ENCODE measurements at regions not wholly inside any gene's neighbourhood (a gene's known extent, or its start where the extent isn't known, plus 50 kb on each side); places are given as distances from the start of the nearest gene placed in this dataset.

DNA sequence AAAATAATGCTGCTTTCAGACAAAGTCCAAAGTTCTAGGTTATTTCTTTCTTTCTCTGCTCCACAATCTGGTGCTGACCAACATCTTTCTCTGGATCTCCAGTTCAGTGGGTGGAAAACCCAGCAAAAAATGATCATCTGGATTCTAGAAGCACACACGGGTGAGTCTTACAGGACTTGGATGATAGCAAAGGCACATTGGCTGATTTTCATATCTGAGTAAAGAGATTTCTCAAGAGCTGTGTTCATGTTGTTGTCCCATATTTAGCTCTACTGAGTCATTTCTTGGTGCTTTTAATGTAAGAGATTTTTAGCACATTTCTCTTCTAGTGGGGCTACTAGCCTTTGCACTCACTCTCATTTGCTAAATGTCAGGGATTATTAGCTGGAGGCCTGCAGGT, 336.7 kb downstream of the GALC start:
- H3K27ac Mint-ChIP-seq, result no peak overlapping the region
- Histone ChIP-seq H3K36me3 (ENCODE audit: control insufficient read depth, insufficient read depth, low read length) (no peaks in the 10 kb centered on the region), H3K4me3 (ENCODE audit: low read length) (no peak overlapping the region), H3K9me3 (ENCODE audit: control insufficient read depth, low read length) (peaks cover 3% of the 10 kb centered on the region), H3K9ac (ENCODE audit: extremely low read depth, low read length, poor library complexity, severe bottlenecking) (no peak overlapping the region), H3K4me1 (ENCODE audit: control insufficient read depth, insufficient read depth, low read length) (no peaks in the 10 kb centered on the region), H3K27ac (ENCODE audit: low read depth, low read length) (no peak overlapping the region), H3K27me3 (ENCODE audit: control insufficient read depth, insufficient read depth, low read length, poor library complexity, severe bottlenecking) (no peaks in the 10 kb centered on the region)
- H3K4me3 Mint-ChIP-seq, result no peak overlapping the region
- no peaks in the 10 kb centered on the region for H3K36me3 Mint-ChIP-seq (ENCODE audit: low read depth)
- no peak for TF ChIP-seq CTCF (conservative IDR thresholded peaks at IDR 0.05)
- 85 to 100% methylated on average over 1 of the region's 1 CpG for WGBS, 2 experiments (ENCODE audit: insufficient coverage in 1 of 2, insufficient read length in 1 of 2)
- H3K4me1 Mint-ChIP-seq, result no peaks in the 10 kb centered on the region
- H3K27me3 Mint-ChIP-seq (ENCODE audit: insufficient read depth), result no peaks in the 10 kb centered on the region
- peaks cover 4% of the 10 kb centered on the region for H3K9me3 Mint-ChIP-seq
- DNase-seq, result no peak

- peaks cover 6% of the 10 kb centered on the region for H3K36me3 Mint-ChIP-seq (ENCODE audit: low read depth)
- WGBS, 2 experiments (ENCODE audit: insufficient coverage in 1 of 2, insufficient read length in 1 of 2), result 90 to 100% methylated on average over 1 to 2 of the region's 2 CpGs
Observed at GRCh38 chr14:87652278-87652677, 340.7 kb downstream of the GALC start.

DNA sequence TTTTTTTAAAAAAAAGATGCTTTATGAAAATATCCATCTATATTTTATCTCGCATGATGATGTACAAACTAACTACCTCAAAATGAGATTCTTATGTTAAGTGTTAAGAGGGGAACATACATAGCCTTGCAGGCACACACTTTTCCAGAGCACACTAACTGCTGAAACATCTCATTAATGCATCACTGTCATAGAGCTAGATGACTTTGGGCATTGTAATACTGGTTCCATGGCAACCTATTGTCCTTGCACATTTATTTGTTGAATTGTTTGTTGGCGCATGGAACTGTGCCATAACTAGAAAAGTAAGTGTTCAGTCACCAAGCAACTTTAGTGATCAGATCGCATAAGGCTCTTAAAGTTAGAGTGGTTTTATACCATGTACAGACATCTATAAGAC, 348.3 kb downstream of the GALC start:
- no peak overlapping the region for H3K27ac ChIP-seq (ENCODE audit: low read depth, low read length)
- H3K4me3 ChIP-seq (ENCODE audit: low read length), result no peak overlapping the region
- Mint-ChIP-seq H3K4me3 (no peak overlapping the region), H3K9me3 (peaks cover 25% of the 10 kb centered on the region), H3K4me1 (no peaks in the 10 kb centered on the region), H3K36me3 (ENCODE audit: low read depth) (no peaks in the 10 kb centered on the region), H3K27ac (no peak overlapping the region), H3K27me3 (ENCODE audit: insufficient read depth) (peaks cover 3% of the 10 kb centered on the region)
- DNase-seq, result no peak
- no peaks in the 10 kb centered on the region for H3K27me3 ChIP-seq (ENCODE audit: control insufficient read depth, insufficient read depth, low read length, poor library complexity, severe bottlenecking)
- H3K4me1 ChIP-seq (ENCODE audit: control insufficient read depth, insufficient read depth, low read length), result peaks cover 2% of the 10 kb centered on the region
- TF ChIP-seq CTCF (conservative IDR thresholded peaks at IDR 0.05), result no peak
- no peaks in the 10 kb centered on the region for H3K36me3 ChIP-seq (ENCODE audit: control insufficient read depth, insufficient read depth, low read length)
- no peak overlapping the region for H3K9ac ChIP-seq (ENCODE audit: extremely low read depth, low read length, poor library complexity, severe bottlenecking)
- peaks cover 23% of the 10 kb centered on the region for H3K9me3 ChIP-seq (ENCODE audit: control insufficient read depth, low read length)
- WGBS, 2 experiments (ENCODE audit: insufficient coverage in 1 of 2, insufficient read length in 1 of 2), result 80 to 87% methylated on average over 1 to 2 of the region's 3 CpGs

More at GRCh38 chr14:87652278-87652677, 340.7 kb downstream of the GALC start:
- Histone ChIP-seq H3K9me3 (ENCODE audit: control insufficient read depth, low read length) (peaks cover 39% of the 10 kb centered on the region), H3K36me3 (ENCODE audit: control insufficient read depth, insufficient read depth, low read length) (no peaks in the 10 kb centered on the region), H3K27ac (ENCODE audit: low read depth, low read length) (no peak overlapping the region), H3K9ac (ENCODE audit: extremely low read depth, low read length, poor library complexity, severe bottlenecking) (no peak overlapping the region), H3K27me3 (ENCODE audit: control insufficient read depth, insufficient read depth, low read length, poor library complexity, severe bottlenecking) (no peaks in the 10 kb centered on the region), H3K4me1 (ENCODE audit: control insufficient read depth, insufficient read depth, low read length) (no peaks in the 10 kb centered on the region), H3K4me3 (ENCODE audit: low read length) (no peak overlapping the region)
- no peak for TF ChIP-seq CTCF (conservative IDR thresholded peaks at IDR 0.05)
- Mint-ChIP-seq H3K27ac (no peak overlapping the region), H3K9me3 (peaks cover 38% of the 10 kb centered on the region), H3K4me3 (no peak overlapping the region), H3K4me1 (no peaks in the 10 kb centered on the region), H3K27me3 (ENCODE audit: insufficient read depth) (peaks cover under 1% of the 10 kb centered on the region)
- no peak for DNase-seq

All from endodermal cell (in vitro differentiated cells).